Skeletal muscle tissue (tissue), 3 donors: ENCODE measurements at regions not wholly inside any gene's neighbourhood (a gene's known extent, or its start where the extent isn't known, plus 50 kb on each side); places are given as distances from the start of the nearest gene placed in this dataset.

Source experiments
- H3K27ac ChIP-seq: one replicate; pipeline ENCODE4 v1.7.0; 2013; ENCODE audit warnings: mild to moderate bottlenecking, low read depth, low read length, inconsistent platforms
- H3K27me3 ChIP-seq, 3 donors: one replicate each; pipeline ENCODE4 v1.7.0; 2013; ENCODE audit warnings: low read length in 3 of 3; ENCODE audit not compliant: control insufficient read depth in 3 of 3, insufficient read depth in 3 of 3
- H3K36me3 ChIP-seq, 3 donors: one replicate each; pipeline ENCODE4 v1.7.0; 2013; ENCODE audit warnings: low read length in 3 of 3; ENCODE audit not compliant: control insufficient read depth in 3 of 3, insufficient read depth in 3 of 3
- H3K4me1 ChIP-seq, 3 donors: one replicate each; pipeline ENCODE4 v1.7.0; 2013; ENCODE audit warnings: low read length in 3 of 3, mild to moderate bottlenecking in 3 of 3; ENCODE audit not compliant: control insufficient read depth in 3 of 3, insufficient read depth in 3 of 3
- H3K4me3 ChIP-seq, 3 donors: one replicate each; pipeline ENCODE4 v1.7.0; 2013; ENCODE audit warnings: low read length in 3 of 3
- H3K9ac ChIP-seq, 3 donors: one replicate each; pipeline ENCODE4 v1.7.0; 2013; ENCODE audit warnings: low read length in 3 of 3, mild to moderate bottlenecking in 3 of 3, moderate library complexity in 2 of 3, low read depth in 1 of 3
- H3K9me3 ChIP-seq, 3 donors: one replicate each; pipeline ENCODE4 v1.7.0; 2013; ENCODE audit warnings: low read length in 3 of 3; ENCODE audit not compliant: control insufficient read depth in 3 of 3
- donor health status: Osteomylitis.

DNA sequence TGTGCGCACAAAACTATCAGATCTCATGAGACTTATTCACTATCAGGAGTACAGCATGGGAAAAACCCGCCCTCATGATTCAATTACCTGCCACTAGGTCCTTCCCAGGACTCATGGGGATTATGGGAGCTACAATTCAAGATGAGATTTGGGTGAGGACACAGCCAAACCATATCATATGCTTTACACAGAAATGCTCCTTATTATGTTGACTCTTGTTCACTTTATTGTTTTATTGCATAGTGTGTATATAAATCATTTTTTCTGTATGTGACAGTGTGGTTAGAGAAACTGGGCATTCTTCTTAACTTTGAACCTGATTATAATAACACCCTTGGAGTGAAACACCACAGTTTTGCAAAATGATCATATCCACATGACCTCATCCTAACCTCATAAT, 212.8 kb upstream of the TNRC6C start:
- no peaks in the 10 kb centered on the region for H3K36me3 ChIP-seq
- peaks cover 0 to 5% (median 3%) of the 10 kb centered on the region in 3 donors for H3K27me3 ChIP-seq
- peaks cover 4 to 5% (median 5%) of the 10 kb centered on the region in 3 donors for H3K4me1 ChIP-seq
- no peak overlapping the region for H3K27ac ChIP-seq
- H3K4me3 ChIP-seq, result no peak overlapping the region
- no peak overlapping the region for H3K9ac ChIP-seq
- no peaks in the 10 kb centered on the region for H3K9me3 ChIP-seq

- no peaks in the 10 kb centered on the region for H3K9me3 ChIP-seq
- no peak overlapping the region for H3K27ac ChIP-seq
- no peaks in the 10 kb centered on the region for H3K36me3 ChIP-seq
- no peak overlapping the region for H3K4me3 ChIP-seq
- H3K27me3 ChIP-seq, result peaks cover 0 to 6% (median 5%) of the 10 kb centered on the region in 3 donors
- no peak overlapping the region for H3K9ac ChIP-seq
- H3K4me1 ChIP-seq, result peaks cover 4 to 5% (median 5%) of the 10 kb centered on the region in 3 donors
Observed at GRCh38 chr17:77746393-77746792, 212.1 kb upstream of the TNRC6C start.

DNA sequence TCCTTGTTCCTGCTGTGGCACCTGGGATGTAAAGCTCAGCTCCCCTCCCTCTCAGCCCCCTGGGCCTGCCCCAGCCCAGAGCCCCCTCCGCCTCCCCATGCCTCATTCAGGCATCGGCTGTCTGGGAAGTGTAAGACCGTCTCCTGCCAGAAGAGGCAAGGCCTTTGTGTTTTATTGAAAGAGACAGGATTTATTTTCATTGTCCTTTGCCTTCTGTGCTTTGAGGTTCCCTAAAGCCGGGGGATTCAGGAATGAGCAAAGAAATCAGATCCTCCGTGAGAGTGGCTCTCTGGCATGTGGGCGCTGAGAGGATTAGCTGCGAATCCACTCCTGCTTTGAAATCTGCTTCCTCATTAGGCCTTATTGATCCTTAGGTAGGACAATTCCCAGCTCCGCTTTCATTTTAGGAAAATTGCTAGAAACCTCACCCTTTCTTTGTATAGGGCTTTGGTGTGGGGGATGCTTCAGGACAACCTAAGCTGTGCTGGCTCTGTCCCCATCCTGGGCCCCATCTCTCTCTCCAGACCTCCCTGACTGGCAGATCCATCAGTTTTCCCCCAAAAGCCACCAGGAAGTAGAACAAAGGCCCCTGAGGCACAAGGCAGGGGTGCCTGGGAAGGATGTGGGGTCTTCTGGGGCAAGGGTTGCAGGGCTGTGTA, 211.5 kb upstream of the TNRC6C start:
- Histone ChIP-seq H3K9me3 (no peaks in the 10 kb centered on the region), H3K36me3 (no peaks in the 10 kb centered on the region), H3K27me3 (peaks cover 0 to 6% (median 0%) of the 10 kb centered on the region in 3 donors), H3K4me3 (no peak overlapping the region), H3K27ac (no peak overlapping the region), H3K4me1 (peaks cover 4 to 5% (median 5%) of the 10 kb centered on the region in 3 donors), H3K9ac (no peak overlapping the region)

- no peaks in the 10 kb centered on the region for H3K9me3 ChIP-seq
- H3K4me3 ChIP-seq, result no peak overlapping the region
- no peak overlapping the region for H3K27ac ChIP-seq
- H3K4me1 ChIP-seq, result peaks cover 4 to 5% (median 5%) of the 10 kb centered on the region in 3 donors
- peaks cover 0 to 6% (median 0%) of the 10 kb centered on the region in 3 donors for H3K27me3 ChIP-seq
- H3K9ac ChIP-seq, result no peak overlapping the region
- H3K36me3 ChIP-seq, result no peaks in the 10 kb centered on the region
Observed at GRCh38 chr17:77748436-77748835, 210.1 kb upstream of the TNRC6C start.

GRCh38 chr17:77749321-77749751, 209.2 kb upstream of the TNRC6C start:
- Histone ChIP-seq H3K4me1 (peaks cover 4 to 5% (median 5%) of the 10 kb centered on the region in 3 donors), H3K27me3 (peaks cover 0 to 6% (median 0%) of the 10 kb centered on the region in 3 donors), H3K4me3 (no peak overlapping the region), H3K9me3 (no peaks in the 10 kb centered on the region), H3K9ac (no peak overlapping the region), H3K36me3 (no peaks in the 10 kb centered on the region), H3K27ac (no peak overlapping the region)

DNA sequence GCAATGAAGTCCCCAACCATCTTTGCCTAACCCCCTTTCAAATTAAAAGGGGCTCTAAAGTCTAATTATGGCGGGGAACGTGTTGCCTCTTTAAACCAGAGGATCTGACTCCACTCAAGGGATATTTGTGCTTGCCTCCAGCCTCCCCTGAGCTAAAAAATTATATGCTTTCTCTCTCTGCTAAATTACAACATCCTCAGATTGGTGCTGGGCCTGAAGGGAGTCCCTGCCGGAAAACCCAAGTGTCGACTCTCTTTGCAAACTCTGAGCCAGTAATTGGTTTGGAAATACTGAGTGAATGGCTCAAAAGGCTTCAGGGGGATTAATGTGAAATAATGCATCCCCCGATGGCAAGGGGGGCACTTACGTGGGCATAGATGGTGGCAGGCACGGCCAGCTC, 208.5 kb upstream of the TNRC6C start:
- Histone ChIP-seq H3K27me3 (peaks cover 0 to 6% (median 0%) of the 10 kb centered on the region in 3 donors), H3K4me1 (no peaks in the 10 kb centered on the region), H3K9ac (no peak overlapping the region), H3K36me3 (no peaks in the 10 kb centered on the region), H3K9me3 (no peaks in the 10 kb centered on the region), H3K27ac (no peak overlapping the region), H3K4me3 (no peak overlapping the region)

DNA sequence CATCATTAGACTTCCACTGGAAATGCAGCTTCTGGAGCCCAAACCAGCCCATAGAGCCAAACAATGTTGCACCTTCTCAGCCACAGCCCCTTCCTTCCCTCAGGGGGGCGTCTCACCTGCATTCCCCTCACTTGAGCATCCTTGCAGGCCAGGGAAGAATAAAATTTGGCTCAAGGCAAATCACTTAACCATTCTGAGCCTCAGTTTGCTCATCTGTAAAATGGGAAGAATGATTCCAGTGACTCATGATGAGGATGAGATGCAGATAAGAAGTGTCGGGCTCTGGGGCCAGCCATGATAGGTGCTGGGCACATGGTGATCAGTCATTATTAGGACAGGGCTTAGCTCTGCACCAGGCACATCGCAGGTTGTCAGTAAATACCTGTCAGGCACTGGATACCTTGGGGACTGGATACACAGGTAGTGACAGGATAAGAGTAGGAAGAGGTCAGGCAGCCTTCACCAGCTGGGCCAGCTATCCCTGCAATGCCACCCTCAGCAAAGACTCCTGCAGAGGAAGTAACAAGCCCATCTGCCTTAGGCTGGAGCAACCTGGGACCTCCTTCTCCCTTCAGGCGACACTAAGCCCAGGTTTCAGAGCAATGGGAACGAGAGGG, 208.0 kb upstream of the TNRC6C start:
- Histone ChIP-seq H3K27ac (no peak overlapping the region), H3K4me3 (no peak overlapping the region), H3K9me3 (peaks cover 0 to 3% (median 3%) of the 10 kb centered on the region in 3 donors), H3K36me3 (no peaks in the 10 kb centered on the region), H3K9ac (no peak overlapping the region), H3K27me3 (peaks cover 0 to 6% (median 0%) of the 10 kb centered on the region in 3 donors), H3K4me1 (no peaks in the 10 kb centered on the region)

GRCh38 chr17:77753246-77753645, 205.3 kb upstream of the TNRC6C start:
- Histone ChIP-seq H3K36me3 (no peaks in the 10 kb centered on the region), H3K4me3 (no peak overlapping the region), H3K9ac (no peak overlapping the region), H3K27ac (no peak overlapping the region), H3K27me3 (peaks cover 0 to 13% (median 5%) of the 10 kb centered on the region in 3 donors), H3K4me1 (no peaks in the 10 kb centered on the region), H3K9me3 (peaks cover 0 to 3% (median 3%) of the 10 kb centered on the region in 3 donors)

GRCh38 chr17:77753691-77754245, 204.7 kb upstream of the TNRC6C start:
- Histone ChIP-seq H3K9ac (no peak overlapping the region), H3K9me3 (peaks cover 0 to 3% (median 3%) of the 10 kb centered on the region in 3 donors), H3K27ac (no peak overlapping the region), H3K4me1 (no peaks in the 10 kb centered on the region), H3K36me3 (no peaks in the 10 kb centered on the region), H3K27me3 (peaks cover 0 to 13% (median 5%) of the 10 kb centered on the region in 3 donors), H3K4me3 (no peak overlapping the region)

DNA sequence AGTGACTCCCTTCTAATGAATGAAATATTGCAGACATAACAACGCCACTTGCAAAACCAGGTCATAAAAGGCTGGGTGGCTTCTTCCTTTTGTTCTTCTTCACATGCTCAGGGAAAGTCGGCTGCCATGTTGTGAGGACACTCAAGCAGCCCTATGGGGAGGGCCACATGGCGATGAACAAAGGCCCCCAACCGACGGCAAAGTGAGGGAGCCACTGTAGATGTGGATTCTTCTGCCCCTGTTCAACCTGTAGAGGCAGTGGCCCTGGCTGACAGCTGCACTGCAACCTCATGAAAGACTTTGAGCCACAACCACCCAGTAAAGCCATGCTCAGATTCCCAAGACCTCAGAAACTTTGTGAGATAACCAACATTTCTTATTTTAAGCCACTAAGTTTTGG, 203.5 kb upstream of the TNRC6C start:
- Histone ChIP-seq H3K4me1 (no peaks in the 10 kb centered on the region), H3K36me3 (no peaks in the 10 kb centered on the region), H3K9ac (no peak overlapping the region), H3K4me3 (no peak overlapping the region), H3K27me3 (peaks cover 0 to 9% (median 5%) of the 10 kb centered on the region in 3 donors), H3K9me3 (peaks cover 0 to 3% (median 3%) of the 10 kb centered on the region in 3 donors), H3K27ac (no peak overlapping the region)
